ENCODE measurements at regions not wholly inside any gene's neighbourhood (a gene's known extent, or its start where the extent isn't known, plus 50 kb on each side); places are given as distances from the start of the nearest gene placed in this dataset.

DNA sequence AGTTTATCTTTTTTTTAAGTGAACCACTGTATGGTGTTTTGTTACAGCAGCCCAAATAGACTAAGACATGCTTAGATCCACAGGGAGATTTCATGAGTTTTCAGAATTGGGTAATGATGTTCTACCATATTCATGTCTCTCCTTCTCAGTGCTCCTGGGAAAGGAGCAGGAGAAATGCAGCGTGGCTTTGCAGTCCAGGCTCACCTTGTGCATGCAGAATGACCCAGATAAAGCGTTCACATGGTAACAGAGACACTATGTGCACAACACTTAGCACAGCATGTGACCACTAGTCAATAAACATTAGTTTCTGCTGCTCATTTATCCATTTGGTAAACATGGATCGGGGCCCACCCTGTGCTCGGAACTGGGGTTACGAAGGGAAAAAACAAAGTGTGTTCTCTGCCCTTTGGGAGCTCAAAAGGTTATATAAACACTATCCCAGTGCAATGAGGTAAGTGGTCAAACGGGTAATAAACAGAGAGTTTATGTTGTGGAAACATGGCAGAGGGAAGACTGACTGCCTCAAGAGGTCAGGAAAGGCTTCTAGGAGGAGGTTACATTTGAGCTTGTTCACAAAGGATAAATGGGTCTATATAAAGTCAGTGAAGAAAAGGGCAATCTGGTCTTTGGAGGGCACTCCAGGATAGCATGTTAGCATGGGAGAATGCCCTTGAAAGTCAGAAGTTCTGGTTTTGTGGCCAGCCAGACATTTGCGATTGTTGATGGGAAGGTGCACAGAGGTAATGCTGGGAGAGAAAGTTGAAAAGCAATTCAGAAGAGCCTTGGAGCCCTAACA, 299.2 kb downstream of the TDRD15 start:
- in situ Hi-C loops (cut with MboI; ENCODE audit: low sequenced_read_pairs) = no loop called here

DNA sequence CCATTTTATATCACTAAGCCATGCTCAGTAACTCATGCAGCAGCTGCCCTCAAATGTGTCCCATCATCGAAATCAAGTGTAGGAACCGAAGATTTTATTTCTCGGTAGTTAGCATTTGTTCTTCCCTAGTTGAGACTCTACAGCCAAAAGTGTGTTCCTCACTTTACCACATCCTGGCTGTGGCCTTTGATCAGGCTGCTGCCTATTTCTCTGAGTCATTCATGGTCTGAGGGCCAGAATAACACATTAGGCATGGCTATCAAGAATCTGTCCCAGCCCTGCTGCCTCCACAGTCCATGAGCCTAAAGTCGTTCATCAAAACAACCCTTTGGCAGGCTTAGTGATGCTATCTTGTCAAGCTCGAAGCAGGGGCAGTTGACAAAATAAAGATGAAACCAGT, 300.1 kb downstream of the TDRD15 start:
- in situ Hi-C loops (cut with MboI; ENCODE audit: low sequenced_read_pairs) = no loop called here

DNA sequence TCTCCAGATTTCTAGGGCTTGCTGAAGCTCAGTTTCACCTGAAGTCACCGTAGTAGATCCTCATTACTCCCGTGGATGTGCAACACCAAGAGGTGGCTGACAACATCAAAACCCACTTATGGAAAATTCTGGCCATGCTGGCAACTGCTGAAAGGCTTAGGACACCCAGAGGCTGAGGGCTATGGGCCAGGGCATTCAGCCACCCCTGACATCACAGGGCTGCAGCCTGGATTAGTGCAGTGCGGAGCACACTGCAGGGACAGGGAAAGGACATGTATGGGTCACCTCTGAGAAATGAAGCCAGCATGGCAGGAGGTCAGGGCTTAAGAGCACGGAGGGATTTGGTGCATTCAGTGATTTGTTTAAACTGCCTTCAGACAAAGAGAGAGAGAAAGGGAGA, 300.6 kb downstream of the TDRD15 start:
- in situ Hi-C loops (cut with MboI; ENCODE audit: low sequenced_read_pairs) = no loop called here

DNA sequence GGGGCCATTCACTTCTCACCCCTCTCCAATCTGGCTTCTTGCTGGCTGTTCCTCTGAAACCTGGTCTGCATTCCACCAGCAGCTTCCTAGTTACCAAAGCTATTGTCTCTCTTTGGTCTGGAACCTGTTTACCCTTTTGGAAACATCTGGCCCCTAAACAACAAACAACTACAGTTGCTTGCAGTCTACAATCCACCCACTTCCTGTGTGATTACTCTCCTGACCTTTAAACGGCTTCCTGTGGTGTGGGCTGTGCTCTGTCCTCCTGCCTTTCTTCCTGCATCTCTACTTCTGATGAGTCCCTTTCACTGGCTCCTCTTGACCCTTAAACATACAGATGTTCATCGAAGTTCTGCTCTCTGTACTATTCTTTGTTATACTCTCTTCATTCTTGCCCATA, 303.8 kb downstream of the TDRD15 start:
- in situ Hi-C loops (cut with MboI; ENCODE audit: low sequenced_read_pairs) = no loop called here

DNA sequence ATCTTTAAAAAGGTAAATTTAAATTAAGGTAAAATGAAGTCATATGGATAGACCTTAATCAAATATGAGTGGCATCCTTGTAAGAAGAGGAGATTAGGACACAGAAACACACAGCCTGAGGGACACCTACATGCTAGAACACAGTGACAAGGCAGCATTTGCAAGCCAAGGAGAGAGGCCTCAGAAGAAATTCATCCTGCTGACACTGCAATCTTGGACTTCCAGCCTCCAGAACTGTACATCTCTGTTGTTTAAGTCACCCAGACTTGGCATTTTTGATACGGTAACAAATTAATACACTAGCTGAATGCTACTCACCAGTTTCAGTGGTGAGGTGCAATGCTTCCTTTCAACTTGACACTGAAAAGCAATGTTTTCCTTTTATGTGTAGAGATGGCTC, 305.0 kb downstream of the TDRD15 start:
- in situ Hi-C loops (cut with MboI; ENCODE audit: low sequenced_read_pairs) = no loop called here

DNA sequence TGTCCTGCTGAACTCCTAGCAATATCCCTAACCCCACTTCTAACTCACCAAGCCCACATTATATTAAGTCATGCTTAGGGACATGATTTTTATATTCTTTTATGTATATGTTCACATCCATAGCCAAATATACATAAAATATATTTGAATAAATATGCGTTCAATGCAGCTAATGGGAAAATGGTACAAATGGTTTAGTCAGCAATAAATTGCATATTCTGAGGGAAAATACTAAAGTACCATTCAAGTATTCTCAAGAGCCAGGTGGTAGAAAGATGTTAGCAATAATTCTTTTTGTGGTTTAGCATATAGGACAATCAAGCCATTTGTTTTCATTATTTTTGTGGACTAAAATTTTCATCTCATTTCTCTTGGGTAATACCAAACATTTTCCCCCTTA, 306.0 kb downstream of the TDRD15 start:
- in situ Hi-C loops (cut with MboI; ENCODE audit: low sequenced_read_pairs) = no loop called here

DNA sequence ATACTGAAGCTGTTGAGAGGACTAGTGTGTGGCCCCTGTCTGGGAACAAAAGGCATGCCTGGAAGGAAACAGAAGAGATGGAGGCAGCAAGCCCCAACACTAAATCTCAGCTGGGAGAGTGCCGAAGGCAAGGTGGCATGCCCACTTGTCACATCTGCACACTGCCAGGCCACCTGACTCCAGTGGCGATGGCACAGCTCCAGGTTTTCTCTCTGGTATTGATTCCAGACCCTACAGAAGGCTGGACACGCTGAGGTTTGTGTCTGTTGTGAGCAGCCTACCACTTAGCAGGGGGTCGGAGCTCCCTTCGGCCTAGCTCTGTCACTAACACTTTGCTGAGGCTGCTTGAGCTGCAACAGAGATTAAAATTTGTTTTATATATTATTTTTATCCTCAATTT, 307.3 kb downstream of the TDRD15 start:
- in situ Hi-C loops (cut with MboI; ENCODE audit: low sequenced_read_pairs) = no loop called here

DNA sequence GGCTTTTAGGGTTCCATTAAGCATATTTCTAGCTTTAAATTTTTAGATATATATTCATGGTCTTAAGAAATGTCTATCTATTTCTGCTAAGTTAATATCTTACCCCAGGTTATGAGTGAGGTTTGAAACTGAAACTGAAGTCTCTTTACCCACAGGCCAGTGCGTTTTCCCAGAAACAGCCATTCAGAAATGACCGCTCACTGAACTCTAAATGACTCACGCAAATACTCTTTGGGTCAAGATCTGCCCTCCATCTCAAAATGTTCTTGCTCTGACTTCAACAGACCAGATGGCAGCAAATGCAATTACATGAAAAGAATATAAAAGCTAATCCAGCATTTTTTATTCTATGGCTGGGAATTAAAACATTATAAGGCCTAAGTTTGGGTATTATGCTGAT, 315.2 kb downstream of the TDRD15 start:
- in situ Hi-C loops (cut with MboI; ENCODE audit: low sequenced_read_pairs) = no loop called here

DNA sequence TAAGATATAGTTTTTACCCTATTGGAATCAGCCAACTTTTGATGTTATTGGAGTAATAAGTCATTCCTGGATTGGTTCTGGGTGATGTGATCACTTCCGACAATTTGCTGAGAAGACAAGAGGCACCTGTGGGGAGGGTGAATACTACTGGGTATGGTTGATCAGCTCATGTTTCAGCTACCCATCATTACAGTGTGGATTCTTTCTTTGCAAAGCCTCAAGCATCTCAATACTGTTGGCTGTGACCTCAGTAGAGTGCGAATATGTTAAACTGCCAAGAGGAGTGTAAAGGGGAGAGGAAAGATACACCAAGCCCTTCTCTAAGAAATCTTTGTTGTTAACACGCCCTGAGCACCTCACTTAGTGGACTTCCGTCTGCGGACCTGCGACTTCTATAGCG, 317.7 kb downstream of the TDRD15 start:
- in situ Hi-C loops (cut with MboI; ENCODE audit: low sequenced_read_pairs) = no loop called here

DNA sequence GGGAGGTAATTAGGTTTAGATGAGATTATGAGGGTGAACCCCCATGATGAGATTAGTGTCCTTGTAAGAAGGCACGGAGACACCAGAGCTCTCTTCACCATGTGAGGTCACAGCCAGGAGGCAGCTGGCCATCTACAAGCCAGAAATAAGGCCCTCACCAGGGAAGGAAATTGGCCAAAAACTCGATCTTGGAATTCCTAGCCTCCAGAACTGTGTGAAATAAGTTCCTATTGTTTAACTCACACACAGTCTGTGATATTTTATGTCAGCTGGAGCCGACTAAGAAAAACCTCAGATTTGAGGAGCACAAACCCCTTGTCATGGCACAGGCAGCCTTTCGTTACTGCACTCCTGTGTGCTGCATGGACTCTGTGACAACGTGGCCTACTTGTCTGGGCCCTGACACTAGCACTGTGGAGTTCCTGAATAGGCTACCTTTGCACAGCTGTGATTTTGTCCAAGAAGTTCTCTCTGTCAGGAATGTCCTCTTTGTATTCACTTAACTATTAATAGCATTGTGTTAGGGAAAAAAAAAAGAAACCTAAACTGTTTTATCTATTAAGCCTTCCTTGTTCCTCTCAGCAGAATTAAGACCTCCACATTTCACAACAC, 319.8 kb downstream of the TDRD15 start:
- in situ Hi-C loops (cut with MboI; ENCODE audit: low sequenced_read_pairs) = no loop called here

DNA sequence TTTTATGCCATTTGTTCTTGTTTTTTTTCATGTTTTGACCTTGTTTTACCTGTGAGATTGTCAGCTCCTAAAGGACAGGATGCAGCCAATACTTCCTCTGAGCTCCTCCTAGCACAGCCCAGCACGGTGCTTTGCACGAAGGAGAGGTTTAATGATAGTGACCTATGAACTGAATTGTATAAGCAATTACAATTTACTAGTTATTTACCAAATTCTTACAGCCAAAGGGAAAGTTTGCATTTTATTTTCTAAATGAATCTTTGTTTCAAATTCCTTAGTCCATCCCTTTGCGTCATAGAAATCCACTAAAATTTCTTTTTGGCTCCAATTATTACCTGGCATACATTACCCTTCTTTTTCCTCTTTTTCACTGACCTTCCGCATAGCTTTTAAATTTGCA, 326.1 kb downstream of the TDRD15 start:
- in situ Hi-C loops (cut with MboI; ENCODE audit: low sequenced_read_pairs) = no loop called here

DNA sequence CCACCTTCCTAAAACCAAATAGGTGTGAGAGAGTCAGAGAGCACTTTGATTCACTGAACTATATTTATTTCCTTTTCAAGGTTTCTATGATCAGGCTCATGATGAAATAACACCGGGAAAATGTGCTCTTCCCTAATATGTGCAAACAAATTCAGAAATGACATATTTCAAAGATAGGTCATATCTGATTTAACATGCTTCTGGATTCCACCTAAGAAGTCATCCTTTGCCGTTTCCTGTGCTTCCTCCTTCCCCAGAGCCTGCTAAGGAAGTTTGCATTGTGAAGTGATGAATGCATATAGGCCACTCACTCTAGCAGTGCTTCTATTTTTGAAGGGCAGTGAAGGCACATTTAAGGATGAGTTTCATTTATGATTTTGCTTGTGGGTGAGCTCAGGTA, 327.6 kb downstream of the TDRD15 start:
- in situ Hi-C loops (cut with MboI; ENCODE audit: low sequenced_read_pairs) = no loop called here

DNA sequence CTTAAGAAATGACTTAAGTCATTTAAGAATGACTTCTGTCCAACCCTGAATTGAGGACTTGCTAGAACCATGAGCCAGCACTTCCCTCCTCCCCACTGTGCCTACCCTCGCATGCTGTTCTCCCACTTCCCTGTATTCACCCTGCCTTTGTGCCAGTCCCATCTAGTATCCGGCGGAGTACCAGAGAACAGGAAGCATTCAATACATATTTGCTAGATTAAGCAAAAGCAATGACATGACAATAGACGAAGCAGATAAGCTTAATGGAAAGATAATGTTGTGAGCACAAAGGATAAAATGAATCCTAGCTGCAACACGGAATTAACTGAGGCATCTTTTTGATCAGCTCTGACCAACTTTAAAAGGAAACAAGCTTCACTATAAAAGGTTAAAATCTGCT, 328.5 kb downstream of the TDRD15 start:
- in situ Hi-C loops (cut with MboI; ENCODE audit: low sequenced_read_pairs) = no loop called here

DNA sequence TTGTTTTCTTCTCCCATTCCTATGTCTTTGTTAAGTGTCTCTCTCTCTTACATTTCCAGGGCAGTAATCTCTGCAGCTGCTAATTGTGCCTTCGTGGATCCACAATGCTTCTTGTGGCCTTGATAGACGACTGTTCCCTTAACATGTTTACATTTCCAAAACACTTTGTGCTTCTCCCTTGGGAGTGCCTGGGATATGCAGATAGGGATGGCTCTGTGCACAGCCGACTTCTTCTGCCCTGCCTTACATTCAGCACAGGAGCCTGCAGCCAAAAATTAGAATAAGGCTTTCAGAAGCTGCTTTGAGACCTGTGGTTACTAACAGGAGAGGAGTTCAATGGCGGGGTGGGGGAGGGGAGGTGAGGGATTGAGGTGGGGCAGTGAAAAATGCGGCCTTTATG, 328.9 kb downstream of the TDRD15 start:
- in situ Hi-C loops (cut with MboI; ENCODE audit: low sequenced_read_pairs) = no loop called here

DNA sequence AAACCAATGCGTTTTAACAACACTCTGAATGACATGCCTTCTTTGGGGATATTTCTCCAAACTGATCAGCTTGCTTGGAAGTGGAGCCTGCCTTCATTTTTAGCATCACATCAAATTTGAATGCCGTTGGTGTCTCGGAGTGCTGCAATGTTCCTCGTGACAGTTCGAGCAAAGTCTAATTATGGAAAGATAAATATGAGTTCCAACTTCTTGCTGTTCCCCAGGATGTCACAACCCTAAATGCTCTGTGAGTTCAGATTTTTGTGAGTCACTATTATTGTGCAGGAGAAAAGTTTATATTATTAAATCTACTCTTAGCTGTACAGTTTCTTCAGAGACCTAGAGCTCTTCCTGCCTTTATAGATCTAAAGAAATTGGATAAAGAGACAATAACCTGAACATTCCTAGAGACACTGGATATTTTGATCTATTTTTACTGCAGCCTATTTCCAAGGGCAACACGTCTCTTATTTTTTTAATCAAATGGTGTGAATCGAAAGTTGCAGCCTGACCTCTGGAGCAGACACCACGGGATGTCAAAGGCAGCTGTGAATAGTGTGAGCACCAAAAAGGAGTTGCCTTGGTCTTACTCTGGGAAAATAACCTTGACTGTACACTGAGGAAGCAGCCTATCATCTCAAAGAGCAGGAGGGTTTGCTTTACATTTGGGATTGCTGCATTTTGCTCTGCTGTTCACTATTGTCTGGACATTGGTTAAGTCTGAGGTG, 330.1 kb downstream of the TDRD15 start:
- in situ Hi-C loops (cut with MboI; ENCODE audit: low sequenced_read_pairs) = no loop called here

DNA sequence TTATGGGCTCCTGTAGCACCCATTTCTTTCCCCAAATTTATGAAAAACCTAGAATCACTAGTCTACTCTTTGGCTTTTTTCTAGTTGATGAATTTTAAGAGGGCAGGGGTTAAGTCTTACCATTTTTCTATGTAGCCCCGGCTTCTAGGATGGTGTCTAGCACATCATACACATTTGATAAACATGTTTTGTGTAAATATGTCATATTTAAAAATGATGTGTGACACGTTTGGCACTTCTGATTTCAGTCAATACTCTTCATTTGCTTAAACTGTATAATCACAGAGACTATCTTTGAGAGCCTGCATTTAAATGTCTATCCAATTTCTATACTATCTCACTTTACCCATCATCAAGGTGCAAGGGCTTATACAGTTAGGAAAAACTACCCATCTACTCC, 331.1 kb downstream of the TDRD15 start:
- in situ Hi-C loops (cut with MboI; ENCODE audit: low sequenced_read_pairs) = no loop called here

DNA sequence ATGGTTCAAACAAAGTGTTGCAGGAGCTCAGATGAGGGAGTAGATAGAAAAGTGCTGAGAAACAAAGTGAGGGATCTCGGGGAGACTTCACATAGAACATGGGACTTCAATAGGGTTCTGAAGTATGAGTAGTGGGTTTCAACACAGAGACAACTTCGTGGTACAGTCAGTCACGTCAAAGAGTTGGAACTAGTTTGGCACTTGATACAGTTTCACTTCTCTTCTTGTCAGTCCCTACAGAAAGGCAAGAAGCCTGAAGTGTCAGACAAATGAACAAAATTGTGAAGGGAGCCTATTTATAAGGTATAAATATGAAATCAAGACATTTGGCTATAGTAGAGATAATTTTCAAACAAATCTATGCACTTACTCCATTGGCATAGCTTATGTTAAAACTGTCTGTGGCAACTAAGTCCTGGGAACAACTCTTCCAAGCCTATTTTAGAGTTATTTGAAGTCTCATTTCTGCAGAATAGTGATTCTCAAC, 338.0 kb downstream of the TDRD15 start:
- in situ Hi-C loops (cut with MboI; ENCODE audit: low sequenced_read_pairs) = no loop called here

DNA sequence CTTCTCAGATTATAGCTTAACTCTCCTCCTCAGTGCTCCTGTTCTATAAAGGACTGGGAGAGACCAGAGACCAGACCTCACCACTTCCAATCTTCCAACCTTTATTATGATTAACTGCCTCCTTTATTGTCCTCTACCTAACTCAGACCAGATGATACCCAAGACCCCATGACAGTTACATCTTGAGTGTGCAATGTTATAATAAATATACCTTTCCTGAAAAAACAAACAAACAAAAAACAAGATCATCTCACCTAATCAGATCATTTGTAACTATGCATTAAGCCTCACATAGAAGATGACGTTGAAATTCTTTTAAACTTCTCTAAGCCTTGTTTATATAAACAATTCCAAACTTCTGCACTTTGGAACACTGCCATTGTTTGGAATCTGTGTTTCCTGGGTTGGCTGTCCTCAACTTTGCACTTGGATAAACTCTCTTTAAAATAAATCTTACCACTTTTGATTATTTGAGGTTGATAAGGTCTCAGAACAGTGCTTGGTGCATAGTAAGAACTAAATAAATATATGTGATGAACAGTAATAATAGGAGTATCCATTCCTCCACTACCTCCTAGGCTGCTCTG, 342.7 kb downstream of the TDRD15 start:
- in situ Hi-C loops (cut with MboI; ENCODE audit: low sequenced_read_pairs) = no loop called here

DNA sequence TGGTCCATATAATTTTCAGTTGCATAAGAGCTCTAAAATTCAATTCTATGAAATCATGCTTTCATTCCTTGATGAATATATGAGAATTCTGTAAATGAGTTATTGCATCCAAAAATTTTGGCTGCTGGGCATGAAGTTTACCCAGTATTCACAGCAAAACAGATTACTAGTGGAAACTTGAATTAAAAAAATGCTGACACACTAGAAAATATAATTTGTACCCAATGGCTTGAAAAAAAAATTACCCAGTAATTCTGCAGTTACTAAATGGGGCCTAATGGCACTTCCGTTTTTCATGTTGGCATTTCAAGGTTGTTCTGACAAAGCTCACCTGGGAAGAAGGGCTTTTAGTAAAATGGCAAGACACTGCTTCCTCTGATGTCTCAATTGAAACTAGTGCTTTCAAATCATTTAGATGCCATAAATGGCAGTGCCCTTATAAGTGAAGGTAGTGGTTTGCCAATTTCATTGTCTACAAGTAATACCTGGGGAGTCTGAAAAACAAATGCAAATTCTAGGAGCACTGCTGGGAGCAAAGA, 343.6 kb downstream of the TDRD15 start:
- in situ Hi-C loops (cut with MboI; ENCODE audit: low sequenced_read_pairs) = no loop called here

DNA sequence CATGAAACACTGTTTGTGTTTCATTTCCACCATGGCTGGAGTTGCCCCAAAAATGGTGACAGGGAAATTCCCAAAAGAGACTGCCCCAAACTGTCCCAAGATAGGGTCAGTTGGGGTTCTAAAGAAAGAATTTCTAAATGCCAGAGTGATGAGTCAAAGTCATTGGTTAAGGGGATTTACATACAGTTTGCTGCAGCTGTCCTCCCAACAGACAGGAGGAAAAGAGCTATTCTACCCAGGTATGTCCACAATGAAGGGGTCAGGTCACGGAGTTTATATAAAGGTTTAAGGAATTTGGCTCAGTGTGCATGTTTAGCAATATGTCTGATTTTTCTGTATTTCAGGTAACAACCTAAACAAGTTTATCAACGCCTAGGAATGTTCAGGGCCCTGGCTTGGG, 344.1 kb downstream of the TDRD15 start:
- in situ Hi-C loops (cut with MboI; ENCODE audit: low sequenced_read_pairs) = no loop called here

DNA sequence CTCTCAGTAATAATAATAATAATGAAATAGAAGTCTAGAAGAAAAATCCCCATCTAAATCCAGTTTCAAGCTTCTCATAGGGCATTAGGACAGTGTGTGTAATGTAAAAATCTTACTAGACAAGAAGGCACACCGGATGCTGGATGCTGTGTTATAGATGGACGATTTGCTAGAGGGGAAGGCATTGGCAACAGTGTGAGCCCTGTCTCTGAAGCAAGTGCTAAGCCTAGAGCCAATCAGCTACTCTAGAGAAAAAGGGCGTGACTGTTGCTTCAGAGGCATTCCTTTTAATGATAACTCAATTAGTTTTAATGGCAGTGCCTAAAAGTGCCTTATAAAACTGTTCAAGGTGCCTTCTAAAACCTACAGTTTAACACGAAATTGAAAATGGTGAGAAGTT, 344.9 kb downstream of the TDRD15 start:
- in situ Hi-C loops (cut with MboI; ENCODE audit: low sequenced_read_pairs) = no loop called here

All from HL-60/S4 treated with phorbol 12-myristate 13-acetate at 8.2 ng/mL for 4 days and 3 days (cell line).